Neural crest cell (in vitro differentiated cells): ENCODE measurements at regions not wholly inside any gene's neighbourhood (a gene's known extent, or its start where the extent isn't known, plus 50 kb on each side); places are given as distances from the start of the nearest gene placed in this dataset.
"Not testable (repeated sequence)": the region's sequence is repeated elsewhere in the genome, so short reads cannot be mapped to it uniquely, and the experiment has no call there.

Source experiments
- DNase-seq: peaks from one replicate; pipeline ENCODE4 v3.0.0; 2021; ENCODE audit warnings: low read depth, mixed read lengths, low spot score
- H3K27ac Mint-ChIP-seq: one replicate; pipeline ENCODE4 v1.8.0; 2021; ENCODE audit warnings: mild to moderate bottlenecking, mixed read lengths; ENCODE audit not compliant: unreplicated experiment
- H3K27me3 Mint-ChIP-seq: 2 replicates; pipeline ENCODE4 v1.8.0; 2021; ENCODE audit warnings: low read depth, mild to moderate bottlenecking, mixed read lengths
- H3K36me3 Mint-ChIP-seq: 2 replicates; pipeline ENCODE4 v1.8.0; 2021; ENCODE audit warnings: low read depth, mild to moderate bottlenecking, mixed read lengths
- H3K4me1 Mint-ChIP-seq: 2 replicates; pipeline ENCODE4 v1.8.0; 2021; ENCODE audit warnings: mixed read lengths
- H3K4me3 Mint-ChIP-seq: one replicate; pipeline ENCODE4 v1.8.0; 2021; ENCODE audit warnings: mild to moderate bottlenecking, mixed read lengths
- H3K9me3 Mint-ChIP-seq: 2 replicates; pipeline ENCODE4 v1.8.0; 2021; ENCODE audit warnings: mixed read lengths
- TF ChIP-seq, protein P1 (sequence below): fragments of 200-600 bp; sonication (generic); conservative IDR thresholded peaks from 2 replicates; pipeline ENCODE4 v1.5.0; 2021; ENCODE audit warnings: antibody characterized with exemption, mild to moderate bottlenecking

DNA sequence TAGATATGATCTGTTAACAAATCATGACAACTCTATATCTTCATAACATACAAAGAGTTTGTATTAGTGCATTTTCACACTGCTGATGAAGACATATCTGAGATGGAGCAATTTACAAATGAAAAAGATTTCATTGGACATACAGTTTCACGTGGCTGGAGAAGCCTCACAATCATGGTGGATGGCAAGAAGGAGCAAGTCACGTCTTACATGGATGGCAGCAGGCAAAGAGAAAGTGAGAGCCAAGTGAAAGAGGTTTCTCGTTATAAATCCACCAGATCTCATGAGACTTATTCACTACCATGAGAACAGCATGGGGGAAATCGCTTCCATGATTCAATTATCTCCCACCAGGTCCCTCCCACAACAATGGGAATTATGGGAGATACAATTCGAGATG, 157.6 kb downstream of the DUSP6 start:
- no peak for DNase-seq
- H3K9me3 Mint-ChIP-seq: peaks cover 2% of the 10 kb centered on the region
- no peaks in the 10 kb centered on the region for H3K4me1 Mint-ChIP-seq
- no peak overlapping the region for H3K4me3 Mint-ChIP-seq
- H3K36me3 Mint-ChIP-seq: no peaks in the 10 kb centered on the region
- no peaks in the 10 kb centered on the region for H3K27me3 Mint-ChIP-seq
- H3K27ac Mint-ChIP-seq: no peak overlapping the region
- TF ChIP-seq, protein P1, sequence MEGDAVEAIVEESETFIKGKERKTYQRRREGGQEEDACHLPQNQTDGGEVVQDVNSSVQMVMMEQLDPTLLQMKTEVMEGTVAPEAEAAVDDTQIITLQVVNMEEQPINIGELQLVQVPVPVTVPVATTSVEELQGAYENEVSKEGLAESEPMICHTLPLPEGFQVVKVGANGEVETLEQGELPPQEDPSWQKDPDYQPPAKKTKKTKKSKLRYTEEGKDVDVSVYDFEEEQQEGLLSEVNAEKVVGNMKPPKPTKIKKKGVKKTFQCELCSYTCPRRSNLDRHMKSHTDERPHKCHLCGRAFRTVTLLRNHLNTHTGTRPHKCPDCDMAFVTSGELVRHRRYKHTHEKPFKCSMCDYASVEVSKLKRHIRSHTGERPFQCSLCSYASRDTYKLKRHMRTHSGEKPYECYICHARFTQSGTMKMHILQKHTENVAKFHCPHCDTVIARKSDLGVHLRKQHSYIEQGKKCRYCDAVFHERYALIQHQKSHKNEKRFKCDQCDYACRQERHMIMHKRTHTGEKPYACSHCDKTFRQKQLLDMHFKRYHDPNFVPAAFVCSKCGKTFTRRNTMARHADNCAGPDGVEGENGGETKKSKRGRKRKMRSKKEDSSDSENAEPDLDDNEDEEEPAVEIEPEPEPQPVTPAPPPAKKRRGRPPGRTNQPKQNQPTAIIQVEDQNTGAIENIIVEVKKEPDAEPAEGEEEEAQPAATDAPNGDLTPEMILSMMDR: no peak

DNA sequence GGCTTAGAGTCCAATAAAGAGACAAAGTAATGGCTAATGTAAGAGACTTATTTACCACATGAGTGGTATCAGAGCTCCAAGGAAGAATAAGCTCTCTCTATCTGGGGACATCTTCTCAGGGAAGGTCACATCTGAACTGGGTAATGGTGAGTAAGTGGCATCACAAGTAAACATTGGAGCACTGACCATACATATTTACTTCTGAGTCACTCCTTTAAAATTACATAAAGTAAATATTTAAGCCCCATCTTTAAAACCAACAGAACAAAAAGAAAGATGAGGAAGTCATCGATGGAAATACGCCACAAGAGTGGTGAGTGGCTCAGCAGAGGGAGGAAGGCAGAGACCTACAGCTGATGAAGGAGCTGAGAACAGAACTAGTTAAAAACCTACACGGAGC, 159.9 kb downstream of the DUSP6 start:
- Mint-ChIP-seq H3K36me3 (peaks cover 13% of the 10 kb centered on the region), H3K27ac (no peak overlapping the region), H3K4me1 (no peaks in the 10 kb centered on the region), H3K9me3 (peaks cover 2% of the 10 kb centered on the region), H3K27me3 (no peaks in the 10 kb centered on the region), H3K4me3 (no peak overlapping the region)
- TF ChIP-seq, protein P1: no peak
- DNase-seq: no peak

DNA sequence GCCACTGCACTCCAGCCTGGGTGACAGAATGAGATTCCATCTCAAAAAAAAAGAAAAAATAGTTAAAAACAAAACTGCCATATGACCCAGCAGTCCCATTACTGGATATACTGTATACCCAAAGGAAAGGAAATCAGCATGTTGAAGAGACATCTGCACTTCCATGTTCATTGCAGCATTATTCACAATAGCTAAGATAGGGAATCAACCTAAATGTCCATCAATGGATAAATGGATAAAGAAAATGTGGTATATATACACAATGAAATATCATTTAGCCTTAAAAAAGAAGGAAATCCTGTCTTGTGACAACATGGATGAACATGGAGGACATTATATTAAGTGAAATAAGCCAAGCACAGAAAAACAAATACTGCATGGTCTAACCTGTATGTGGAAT, 160.7 kb downstream of the DUSP6 start:
- peaks cover 13% of the 10 kb centered on the region for H3K36me3 Mint-ChIP-seq
- not testable (repeated sequence) for H3K4me3 Mint-ChIP-seq, H3K4me1 Mint-ChIP-seq, H3K27ac Mint-ChIP-seq, DNase-seq, H3K27me3 Mint-ChIP-seq, H3K9me3 Mint-ChIP-seq

DNA sequence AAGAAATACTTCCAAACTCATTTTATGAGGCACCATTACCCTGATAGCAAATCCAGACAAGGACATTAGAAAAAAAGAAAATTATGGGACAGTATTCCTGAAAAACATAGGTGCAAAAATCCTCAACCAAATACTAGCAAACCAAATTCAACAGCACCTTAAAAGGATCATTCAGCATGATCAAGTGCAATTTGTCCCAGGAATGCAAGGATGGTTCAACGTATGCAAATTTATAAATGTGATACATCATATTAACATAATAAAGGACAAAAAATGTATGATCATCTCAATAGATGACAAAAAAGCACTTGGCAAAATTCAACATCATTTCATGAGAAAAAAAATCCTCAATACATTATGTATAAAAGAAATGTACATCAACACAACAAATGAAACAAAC, 162.9 kb downstream of the DUSP6 start:
- TF ChIP-seq, protein P1: no peak
- H3K27ac Mint-ChIP-seq: no peak overlapping the region
- H3K27me3 Mint-ChIP-seq: no peaks in the 10 kb centered on the region
- peaks cover 4% of the 10 kb centered on the region for H3K9me3 Mint-ChIP-seq
- DNase-seq: no peak
- no peaks in the 10 kb centered on the region for H3K4me1 Mint-ChIP-seq
- peaks cover 13% of the 10 kb centered on the region for H3K36me3 Mint-ChIP-seq
- no peak overlapping the region for H3K4me3 Mint-ChIP-seq

DNA sequence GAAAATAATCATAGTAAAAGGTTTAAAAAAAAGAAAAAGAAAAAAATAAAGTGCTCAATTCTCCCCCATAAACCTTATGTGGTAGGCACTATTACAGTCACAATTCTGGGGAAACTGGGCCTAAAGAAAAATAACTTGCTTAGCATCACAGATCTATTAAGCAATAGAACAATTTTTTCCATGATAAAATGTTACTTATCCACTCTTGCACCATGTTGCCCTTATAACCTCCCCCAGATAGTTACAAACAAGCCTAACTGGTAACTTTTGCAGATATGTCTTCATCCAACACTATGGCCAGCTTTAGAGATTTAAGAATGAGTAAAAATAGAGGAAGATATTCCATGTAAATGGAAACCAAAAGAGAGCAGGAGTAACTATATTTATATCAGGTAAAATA, 164.8 kb downstream of the DUSP6 start:
- no peak for DNase-seq
- Mint-ChIP-seq H3K36me3 (peaks cover 13% of the 10 kb centered on the region), H3K9me3 (peaks cover 5% of the 10 kb centered on the region), H3K4me3 (no peak overlapping the region), H3K27me3 (no peaks in the 10 kb centered on the region), H3K4me1 (no peaks in the 10 kb centered on the region), H3K27ac (no peak overlapping the region)
- TF ChIP-seq, protein P1: no peak

DNA sequence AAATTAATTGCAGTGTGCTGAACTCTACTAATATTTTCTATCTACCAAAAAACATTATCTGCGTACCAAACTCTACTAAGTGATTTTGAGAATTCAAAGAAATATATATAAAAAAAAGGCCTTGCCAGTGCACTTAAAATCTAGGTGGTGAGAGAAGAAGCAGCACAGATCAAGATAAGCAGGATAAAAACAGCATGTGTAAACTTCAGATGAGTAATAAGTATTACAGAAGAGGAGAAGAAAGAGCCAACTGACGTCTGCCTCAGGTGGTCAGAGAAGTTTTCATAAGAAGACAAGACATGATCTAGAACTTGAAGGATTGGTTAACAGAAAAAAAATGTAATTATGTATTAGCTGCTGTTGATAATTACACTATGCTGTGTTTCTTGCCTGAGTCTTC, 166.4 kb downstream of the DUSP6 start:
- H3K27me3 Mint-ChIP-seq: no peaks in the 10 kb centered on the region
- peaks cover 13% of the 10 kb centered on the region for H3K36me3 Mint-ChIP-seq
- no peak overlapping the region for H3K4me3 Mint-ChIP-seq
- peaks cover 10% of the 10 kb centered on the region for H3K4me1 Mint-ChIP-seq
- TF ChIP-seq, protein P1: no peak
- no peak for DNase-seq
- peaks cover 2% of the 10 kb centered on the region for H3K9me3 Mint-ChIP-seq
- no peak overlapping the region for H3K27ac Mint-ChIP-seq
